Esophagus (tissue), 2 donors: ENCODE measurements at regions not wholly inside any gene's neighbourhood (a gene's known extent, or its start where the extent isn't known, plus 50 kb on each side); places are given as distances from the start of the nearest gene placed in this dataset.
"Not testable (repeated sequence)": the region's sequence is repeated elsewhere in the genome, so short reads cannot be mapped to it uniquely, and the experiment has no call there.

Experiments used
- H3K27ac ChIP-seq, 2 donors: one replicate each; pipeline ENCODE4 v1.5.1; 2013; ENCODE audit warnings: low read depth in 2 of 2, mild to moderate bottlenecking in 2 of 2, inconsistent platforms in 1 of 2, low read length in 1 of 2, moderate library complexity in 1 of 2
- H3K27me3 ChIP-seq, 2 donors: one replicate each; pipeline ENCODE4 v1.6.1; 2013; ENCODE audit warnings: low read length in 2 of 2, control low read depth in 1 of 2, mild to moderate bottlenecking in 1 of 2; ENCODE audit not compliant: insufficient read depth in 2 of 2, control insufficient read depth in 1 of 2
- H3K36me3 ChIP-seq, 2 donors: one replicate each; pipeline ENCODE4 v1.6.1; 2013; ENCODE audit warnings: low read length in 1 of 2; ENCODE audit not compliant: control insufficient read depth in 2 of 2, insufficient read depth in 2 of 2
- H3K4me1 ChIP-seq, 2 donors: one replicate each; pipeline ENCODE4 v1.6.1; 2013; ENCODE audit warnings: low read length in 1 of 2; ENCODE audit not compliant: control insufficient read depth in 2 of 2, insufficient read depth in 2 of 2
- H3K4me3 ChIP-seq, 2 donors: one replicate each; pipeline ENCODE4 v1.5.1; 2013; ENCODE audit warnings: low read length in 2 of 2, mild to moderate bottlenecking in 2 of 2, low read depth in 1 of 2, moderate library complexity in 1 of 2
- H3K9me3 ChIP-seq, 2 donors: one replicate each; pipeline ENCODE4 v1.6.1; 2013; ENCODE audit warnings: mild to moderate bottlenecking in 2 of 2, low read depth in 1 of 2, low read length in 1 of 2, moderate library complexity in 1 of 2; ENCODE audit not compliant: control insufficient read depth in 2 of 2, insufficient read depth in 1 of 2
- WGBS, 2 donors: extraction: QIAGEN DNeasy Blood & Tissue Kit; methylation state at CpG; one replicate each; pipeline ENCODE4 v1.1.7; 2013; 5-methylcytosine and 5-hydroxymethylcytosine counted together
- donor health status: healthy with polysubstance abuse.
- donor health status: Bipolar disorder and iron deficiency.

- H3K9me3 ChIP-seq, H3K27ac ChIP-seq, H3K36me3 ChIP-seq, H3K27me3 ChIP-seq, H3K4me3 ChIP-seq, H3K4me1 ChIP-seq: not testable (repeated sequence)
- 93 to 97% methylated on average over 41 to 42 of the region's 42 CpGs for WGBS, 2 donors
Measured at GRCh38 chr3:152151877-152152765, 116.6 kb upstream of the MBNL1 start.

DNA sequence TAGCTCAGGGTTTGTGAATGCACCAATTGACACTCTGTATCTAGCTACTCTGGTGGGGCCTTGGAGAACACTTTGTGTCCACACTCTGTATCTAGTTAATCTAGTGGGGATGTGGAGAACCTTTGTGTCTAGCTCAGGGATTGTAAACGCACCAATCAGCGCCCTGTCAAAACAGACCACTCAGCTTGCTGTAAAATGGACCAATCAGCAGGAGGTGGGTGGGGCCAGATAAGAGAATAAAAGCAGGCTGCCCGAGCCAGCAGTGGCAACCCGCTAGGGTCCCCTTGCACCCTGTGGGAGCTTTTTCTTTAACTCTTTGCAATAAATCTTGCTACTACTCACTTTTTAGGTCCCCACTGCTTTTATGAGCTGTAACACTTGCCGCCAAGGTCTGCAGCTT lies 115.6 kb upstream of the MBNL1 start:
- H3K27me3 ChIP-seq, H3K9me3 ChIP-seq: not testable (repeated sequence)
- 97% methylated on average over 5 of the region's 5 CpGs for WGBS, 2 donors

GRCh38 chr3:152155246-152156020 lies 113.3 kb upstream of the MBNL1 start:
- Histone ChIP-seq H3K4me3 (no peak overlapping the region), H3K27ac (no peak overlapping the region), H3K4me1 (no peaks in the 10 kb centered on the region), H3K27me3 (no peaks in the 10 kb centered on the region), H3K9me3 (no peaks in the 10 kb centered on the region), H3K36me3 (no peaks in the 10 kb centered on the region)
- WGBS, 2 donors = 79 to 81% methylated on average over 5 of the region's 5 CpGs

More for the DNA sequence above, 115.6 kb upstream of the MBNL1 start:
- not testable (repeated sequence) for H3K27ac ChIP-seq, H3K4me3 ChIP-seq, H3K4me1 ChIP-seq, H3K36me3 ChIP-seq

DNA sequence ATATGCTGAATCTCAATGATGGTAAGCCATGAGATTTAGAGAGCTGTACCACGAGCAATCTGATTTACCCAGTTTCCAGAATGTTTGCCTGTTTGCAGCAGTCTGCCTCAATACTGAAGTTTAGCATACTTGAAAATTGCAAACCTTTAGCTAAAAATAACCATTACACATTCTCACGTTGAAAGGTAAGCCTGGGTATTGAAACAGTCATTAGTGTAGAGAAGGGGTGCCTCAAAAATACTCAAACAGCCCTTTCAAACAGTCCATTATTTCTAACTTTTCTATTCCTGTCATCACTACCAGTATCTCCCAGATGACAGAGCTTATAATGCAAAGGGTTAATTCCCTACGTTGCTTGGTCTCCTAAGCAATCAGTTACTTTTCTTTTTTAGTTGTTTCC lies 111.8 kb upstream of the MBNL1 start:
- no peaks in the 10 kb centered on the region for H3K4me1 ChIP-seq
- no peak overlapping the region for H3K4me3 ChIP-seq
- H3K36me3 ChIP-seq = no peaks in the 10 kb centered on the region
- WGBS, 2 donors = 56 to 66% methylated on average over 3 of the region's 3 CpGs
- H3K27me3 ChIP-seq = no peaks in the 10 kb centered on the region
- no peaks in the 10 kb centered on the region for H3K9me3 ChIP-seq
- no peak overlapping the region for H3K27ac ChIP-seq

GRCh38 chr3:152157337-152157736 lies 111.4 kb upstream of the MBNL1 start:
- H3K4me1 ChIP-seq = no peaks in the 10 kb centered on the region
- no peaks in the 10 kb centered on the region for H3K27me3 ChIP-seq
- H3K27ac ChIP-seq = no peak overlapping the region
- H3K9me3 ChIP-seq = no peaks in the 10 kb centered on the region
- H3K4me3 ChIP-seq = no peak overlapping the region
- H3K36me3 ChIP-seq = no peaks in the 10 kb centered on the region

GRCh38 chr3:152159328-152159727 lies 109.4 kb upstream of the MBNL1 start:
- no peaks in the 10 kb centered on the region for H3K36me3 ChIP-seq
- H3K9me3 ChIP-seq = no peaks in the 10 kb centered on the region
- no peak overlapping the region for H3K27ac ChIP-seq
- H3K4me1 ChIP-seq = no peaks in the 10 kb centered on the region
- WGBS, 2 donors = 71 to 77% methylated on average over 4 of the region's 4 CpGs
- no peak overlapping the region for H3K4me3 ChIP-seq
- no peaks in the 10 kb centered on the region for H3K27me3 ChIP-seq

DNA sequence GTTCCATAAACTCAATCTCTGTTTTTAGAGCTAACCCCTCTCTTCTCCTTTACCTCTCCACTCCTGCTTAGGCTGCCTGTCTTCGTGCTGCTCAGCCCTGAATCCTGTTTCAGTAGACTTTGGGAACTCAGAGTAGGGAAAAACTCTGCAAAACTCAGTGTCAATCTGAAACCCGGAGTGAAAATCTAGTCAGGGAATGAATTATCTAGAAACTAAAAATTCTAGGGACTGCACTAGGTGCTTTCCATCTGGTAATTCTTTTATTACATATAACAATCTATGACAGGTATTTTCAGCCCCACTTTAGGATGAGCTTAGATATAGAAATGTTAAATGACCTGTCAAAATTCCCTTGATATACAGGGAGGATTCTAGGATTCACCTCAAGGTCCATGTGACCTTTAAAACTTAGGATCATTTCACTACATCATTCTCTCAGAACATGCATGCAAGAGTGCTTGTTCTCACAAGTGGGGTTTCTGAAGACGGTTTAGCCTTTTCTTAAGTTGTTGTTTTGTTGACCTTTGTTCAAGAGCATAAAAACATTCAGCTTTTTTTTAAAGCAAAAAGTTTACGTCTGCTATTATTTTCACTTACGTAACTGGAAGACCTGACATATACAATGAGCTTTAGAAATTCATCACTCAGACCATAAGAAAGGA lies 108.2 kb upstream of the MBNL1 start:
- no peaks in the 10 kb centered on the region for H3K36me3 ChIP-seq
- no peak overlapping the region for H3K27ac ChIP-seq
- no peak overlapping the region for H3K4me3 ChIP-seq
- H3K9me3 ChIP-seq = no peaks in the 10 kb centered on the region
- WGBS, 2 donors = 70 to 71% methylated on average over 5 of the region's 5 CpGs
- H3K27me3 ChIP-seq = no peaks in the 10 kb centered on the region
- no peaks in the 10 kb centered on the region for H3K4me1 ChIP-seq

DNA sequence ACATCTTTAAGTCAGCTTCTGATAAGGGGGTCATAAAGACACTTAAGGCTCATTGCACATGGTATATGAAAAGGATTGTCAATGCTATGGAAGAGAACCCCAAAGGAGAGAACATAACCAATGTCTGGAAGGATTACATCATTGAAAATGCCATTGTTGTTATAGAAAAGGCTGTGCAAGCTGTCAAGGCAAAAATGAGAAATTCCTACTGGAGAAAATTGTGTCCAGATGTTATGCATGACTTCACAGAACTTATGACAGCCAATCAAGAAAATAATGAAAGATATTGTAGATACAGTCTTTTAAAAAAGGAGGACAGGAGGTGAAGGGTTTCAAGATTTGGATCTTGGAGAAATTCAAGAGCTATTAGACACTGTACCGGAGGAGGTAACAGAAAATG lies 96.3 kb upstream of the MBNL1 start:
- H3K27me3 ChIP-seq = no peaks in the 10 kb centered on the region
- H3K9me3 ChIP-seq = no peaks in the 10 kb centered on the region
- no peak overlapping the region for H3K4me3 ChIP-seq
- WGBS, 2 donors = 90 to 97% methylated on average over 1 of the region's 1 CpG
- no peak overlapping the region for H3K27ac ChIP-seq
- no peaks in the 10 kb centered on the region for H3K36me3 ChIP-seq
- H3K4me1 ChIP-seq = no peaks in the 10 kb centered on the region

GRCh38 chr3:152173627-152174026 lies 95.1 kb upstream of the MBNL1 start:
- H3K27me3 ChIP-seq = no peaks in the 10 kb centered on the region
- 91 to 99% methylated on average over 1 of the region's 1 CpG for WGBS, 2 donors
- H3K27ac ChIP-seq = no peak overlapping the region
- H3K36me3 ChIP-seq = no peaks in the 10 kb centered on the region
- no peak overlapping the region for H3K4me3 ChIP-seq
- no peaks in the 10 kb centered on the region for H3K4me1 ChIP-seq
- no peaks in the 10 kb centered on the region for H3K9me3 ChIP-seq
